ENCODE measurements at regions not wholly inside any gene's neighbourhood (a gene's known extent, or its start where the extent isn't known, plus 50 kb on each side); places are given as distances from the start of the nearest gene placed in this dataset.

GRCh38 chr2:217120429-217120828 is 260.6 kb upstream of the TNP1 start:
- TF ChIP-seq POLR2A (IDR thresholded peaks at IDR 0.05) (no peak), CTCF (IDR thresholded peaks at IDR 0.05) (no peak)
